ENCODE measurements at regions not wholly inside any gene's neighbourhood (a gene's known extent, or its start where the extent isn't known, plus 50 kb on each side); places are given as distances from the start of the nearest gene placed in this dataset.

DNA sequence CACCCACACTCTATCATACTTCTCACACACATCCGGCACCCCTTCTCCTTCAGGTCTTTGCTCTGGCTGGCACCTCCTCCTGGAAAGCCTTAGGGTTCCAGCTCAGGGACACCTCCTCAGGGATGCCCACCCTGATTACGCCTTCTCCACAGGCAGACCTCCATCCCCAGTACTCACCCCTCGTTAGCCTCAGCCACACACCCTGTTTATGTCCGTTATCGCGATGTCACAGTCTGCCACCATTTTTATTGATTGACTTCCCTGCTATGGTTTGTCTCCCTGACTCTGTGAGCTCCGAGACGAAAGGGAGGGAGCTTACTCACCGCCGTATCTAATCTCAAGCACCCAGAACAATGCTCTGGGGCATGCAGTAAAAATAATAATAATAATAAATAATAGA lies 191.7 kb upstream of the LHX5 start:
- no peak for TF ChIP-seq CTCF (IDR thresholded peaks at IDR 0.05)
- Histone ChIP-seq H3K9me3 (peaks cover 0 to 3% (median 0%) of the 10 kb centered on the region in 11 donors), H3K4me3 (no peak overlapping the region), H3K4me1 (no peaks in the 10 kb centered on the region), H3K36me3 (no peaks in the 10 kb centered on the region), H3K27me3 (peaks cover 0 to 74% (median 41%) of the 10 kb centered on the region in 7 donors), H3K27ac (no peak overlapping the region)
- intact Hi-C loops (cut with DNase I) = no loop called here
- no peak for ATAC-seq
- DNase-seq = no peak
- WGBS, 2 donors = 58 to 62% methylated on average over 10 of the region's 10 CpGs

GRCh38 chr12:113660936-113661335 lies 189.3 kb upstream of the LHX5 start:
- TF ChIP-seq CTCF (IDR thresholded peaks at IDR 0.05) = no peak
- intact Hi-C loops (cut with DNase I) = no loop called here
- WGBS, 2 donors = 36 to 38% methylated on average over 2 of the region's 2 CpGs
- DNase-seq (no peak), ATAC-seq (no peak)
- Histone ChIP-seq H3K36me3 (no peaks in the 10 kb centered on the region), H3K27me3 (peaks cover 0 to 50% (median 23%) of the 10 kb centered on the region in 7 donors), H3K9me3 (peaks cover 0 to 18% (median under 1%) of the 10 kb centered on the region in 11 donors), H3K27ac (no peak overlapping the region), H3K4me3 (no peak overlapping the region), H3K4me1 (no peaks in the 10 kb centered on the region)

DNA sequence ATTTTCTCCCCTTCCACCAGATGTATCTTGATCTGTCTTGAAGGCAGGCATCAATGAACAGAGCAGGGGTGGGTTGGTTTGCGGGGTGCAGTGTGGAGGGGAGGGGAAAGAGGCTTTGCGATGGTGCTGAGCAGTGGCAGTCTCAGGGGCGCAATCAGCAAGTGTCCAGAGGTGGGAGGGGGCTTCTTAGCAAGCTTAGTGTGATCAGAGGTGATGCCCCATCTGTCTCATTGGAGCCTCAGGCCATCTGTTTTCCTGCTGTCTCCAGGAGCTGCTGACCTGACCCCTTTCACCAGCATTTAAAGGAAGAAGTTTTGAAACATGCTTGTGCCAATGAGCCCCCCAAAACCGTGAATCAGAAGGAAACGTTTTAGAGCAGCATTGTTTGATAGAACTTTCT lies 187.7 kb upstream of the LHX5 start:
- no peaks in the 10 kb centered on the region for H3K36me3 ChIP-seq
- peaks cover 0 to 41% (median 23%) of the 10 kb centered on the region in 7 donors for H3K27me3 ChIP-seq
- TF ChIP-seq CTCF (IDR thresholded peaks at IDR 0.05) = no peak
- no peaks in the 10 kb centered on the region for H3K4me1 ChIP-seq
- H3K27ac ChIP-seq = no peak overlapping the region
- no peak overlapping the region for H3K4me3 ChIP-seq
- DNase-seq (no peak), ATAC-seq (no peak)
- intact Hi-C loops (cut with DNase I) = no loop called here
- 52 to 56% methylated on average over 5 of the region's 5 CpGs for WGBS, 2 donors
- H3K9me3 ChIP-seq = peaks cover 0 to 29% (median 6%) of the 10 kb centered on the region in 11 donors

GRCh38 chr12:113659015-113659414 lies 187.3 kb upstream of the LHX5 start:
- Histone ChIP-seq H3K4me3 (no peak overlapping the region), H3K4me1 (no peaks in the 10 kb centered on the region), H3K9me3 (peaks cover 0 to 31% (median 6%) of the 10 kb centered on the region in 11 donors), H3K36me3 (no peaks in the 10 kb centered on the region), H3K27ac (no peak overlapping the region), H3K27me3 (peaks cover 0 to 40% (median 23%) of the 10 kb centered on the region in 7 donors)
- 64 to 74% methylated on average over 6 of the region's 6 CpGs for WGBS, 2 donors
- no peak for TF ChIP-seq CTCF (IDR thresholded peaks at IDR 0.05)
- DNase-seq (no peak), ATAC-seq (no peak)
- intact Hi-C loops (cut with DNase I) = no loop called here
